Endodermal cell (in vitro differentiated cells): ENCODE measurements at regions not wholly inside any gene's neighbourhood (a gene's known extent, or its start where the extent isn't known, plus 50 kb on each side); places are given as distances from the start of the nearest gene placed in this dataset.
"Not testable (repeated sequence)": the region's sequence is repeated elsewhere in the genome, so short reads cannot be mapped to it uniquely, and the experiment has no call there.

Experiments
- DNase-seq: peaks from one replicate; pipeline ENCODE4 v3.0.0-alpha.2; 2017
- H3K27ac ChIP-seq: 2 replicates; pipeline ENCODE4 v1.5.1; 2013; ENCODE audit warnings: mild to moderate bottlenecking, low read depth, low read length, moderate library complexity
- H3K27me3 ChIP-seq: 2 replicates; pipeline ENCODE4 v1.6.1; 2013; ENCODE audit warnings: mild to moderate bottlenecking, low read length, moderate library complexity; ENCODE audit not compliant: insufficient read depth, control insufficient read depth, poor library complexity, severe bottlenecking
- H3K36me3 ChIP-seq: 2 replicates; pipeline ENCODE4 v1.7.0; 2013; ENCODE audit warnings: mild to moderate bottlenecking, low read length, moderate library complexity; ENCODE audit not compliant: control insufficient read depth, insufficient read depth
- H3K4me1 ChIP-seq: one replicate; pipeline ENCODE4 v1.7.0; 2013; ENCODE audit warnings: low read length; ENCODE audit not compliant: control insufficient read depth, insufficient read depth
- H3K4me3 ChIP-seq: 2 replicates; pipeline ENCODE4 v1.5.1; 2013; ENCODE audit warnings: mild to moderate bottlenecking, low read length, moderate library complexity
- H3K9ac ChIP-seq: 2 replicates; pipeline ENCODE4 v1.6.1; 2013; ENCODE audit warnings: mild to moderate bottlenecking, low read length, moderate library complexity; ENCODE audit not compliant: poor library complexity, severe bottlenecking; ENCODE audit errors: extremely low read depth
- H3K9me3 ChIP-seq: 2 replicates; pipeline ENCODE4 v1.6.1; 2013; ENCODE audit warnings: mild to moderate bottlenecking, low read length, moderate library complexity; ENCODE audit not compliant: control insufficient read depth
- H3K27ac Mint-ChIP-seq: 2 replicates; pipeline ENCODE4 v1.8.0; 2020; ENCODE audit warnings: mixed read lengths
- H3K27me3 Mint-ChIP-seq: 2 replicates; pipeline ENCODE4 v1.8.0; 2021; ENCODE audit warnings: mild to moderate bottlenecking, mixed read lengths; ENCODE audit not compliant: insufficient read depth
- H3K36me3 Mint-ChIP-seq: 2 replicates; pipeline ENCODE4 v1.8.0; 2020; ENCODE audit warnings: low read depth, mixed read lengths
- H3K4me1 Mint-ChIP-seq: 2 replicates; pipeline ENCODE4 v1.8.0; 2020; ENCODE audit warnings: mixed read lengths
- H3K4me3 Mint-ChIP-seq: 2 replicates; pipeline ENCODE4 v1.8.0; 2020; ENCODE audit warnings: mild to moderate bottlenecking, moderate library complexity, mixed read lengths
- H3K9me3 Mint-ChIP-seq: 2 replicates; pipeline ENCODE4 v1.8.0; 2020; ENCODE audit warnings: mild to moderate bottlenecking, mixed read lengths
- WGBS, 2 experiments: methylation state at CpG; one replicate each; pipeline versions ENCODE4 v1.1.5 to v1.1.7; 2013; ENCODE audit warnings: missing lambda C conversion rate in 2 of 2, mixed read lengths in 1 of 2; ENCODE audit not compliant: insufficient coverage in 1 of 2, insufficient read length in 1 of 2; 5-methylcytosine and 5-hydroxymethylcytosine counted together
- TF ChIP-seq, protein P1 (sequence below): fragments of 200-600 bp; sonication (generic); conservative IDR thresholded peaks from 2 replicates; pipeline ENCODE4 v1.5.0; 2021; ENCODE audit warnings: antibody characterized with exemption, mild to moderate bottlenecking

DNA sequence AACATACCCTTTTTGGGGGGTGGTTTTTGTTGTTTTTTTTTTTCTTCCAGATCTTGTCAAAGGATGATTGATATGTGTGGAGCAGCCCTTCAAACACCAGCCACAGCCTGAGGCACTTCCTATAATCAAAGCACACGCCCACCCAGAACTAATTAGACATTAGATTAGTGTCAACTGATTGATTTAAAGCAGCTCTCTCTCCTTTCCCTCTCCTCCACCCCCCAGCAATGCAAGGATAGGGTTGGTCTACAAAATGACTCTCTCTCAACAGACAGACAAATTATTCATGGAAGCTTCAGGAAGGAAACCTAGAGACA, 250.3 kb upstream of the SOX9 start:
- no peaks in the 10 kb centered on the region for H3K4me1 Mint-ChIP-seq
- WGBS, 2 experiments, result 89% methylated on average over 1 of the region's 1 CpG; no CpG with 5 or more reads in 1 of the 2 experiments
- no peak overlapping the region for H3K27ac Mint-ChIP-seq
- no peaks in the 10 kb centered on the region for H3K36me3 Mint-ChIP-seq
- Histone ChIP-seq H3K4me1 (no peaks in the 10 kb centered on the region), H3K27me3 (no peaks in the 10 kb centered on the region), H3K9ac (no peak overlapping the region), H3K27ac (peak overlapping the region; percentile 47), H3K4me3 (no peak overlapping the region), H3K9me3 (no peaks in the 10 kb centered on the region), H3K36me3 (no peaks in the 10 kb centered on the region)
- no peak overlapping the region for H3K4me3 Mint-ChIP-seq
- no peak for DNase-seq
- H3K9me3 Mint-ChIP-seq, result peaks cover 2% of the 10 kb centered on the region
- no peaks in the 10 kb centered on the region for H3K27me3 Mint-ChIP-seq
- TF ChIP-seq, protein P1, sequence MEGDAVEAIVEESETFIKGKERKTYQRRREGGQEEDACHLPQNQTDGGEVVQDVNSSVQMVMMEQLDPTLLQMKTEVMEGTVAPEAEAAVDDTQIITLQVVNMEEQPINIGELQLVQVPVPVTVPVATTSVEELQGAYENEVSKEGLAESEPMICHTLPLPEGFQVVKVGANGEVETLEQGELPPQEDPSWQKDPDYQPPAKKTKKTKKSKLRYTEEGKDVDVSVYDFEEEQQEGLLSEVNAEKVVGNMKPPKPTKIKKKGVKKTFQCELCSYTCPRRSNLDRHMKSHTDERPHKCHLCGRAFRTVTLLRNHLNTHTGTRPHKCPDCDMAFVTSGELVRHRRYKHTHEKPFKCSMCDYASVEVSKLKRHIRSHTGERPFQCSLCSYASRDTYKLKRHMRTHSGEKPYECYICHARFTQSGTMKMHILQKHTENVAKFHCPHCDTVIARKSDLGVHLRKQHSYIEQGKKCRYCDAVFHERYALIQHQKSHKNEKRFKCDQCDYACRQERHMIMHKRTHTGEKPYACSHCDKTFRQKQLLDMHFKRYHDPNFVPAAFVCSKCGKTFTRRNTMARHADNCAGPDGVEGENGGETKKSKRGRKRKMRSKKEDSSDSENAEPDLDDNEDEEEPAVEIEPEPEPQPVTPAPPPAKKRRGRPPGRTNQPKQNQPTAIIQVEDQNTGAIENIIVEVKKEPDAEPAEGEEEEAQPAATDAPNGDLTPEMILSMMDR, result no peak

GRCh38 chr17:71872843-71873485, 247.9 kb upstream of the SOX9 start:
- H3K27me3 ChIP-seq, result no peaks in the 10 kb centered on the region
- Mint-ChIP-seq H3K4me1 (no peaks in the 10 kb centered on the region), H3K27ac (no peak overlapping the region), H3K27me3 (no peaks in the 10 kb centered on the region), H3K36me3 (no peaks in the 10 kb centered on the region), H3K9me3 (peaks cover 2% of the 10 kb centered on the region), H3K4me3 (no peak overlapping the region)
- no peaks in the 10 kb centered on the region for H3K4me1 ChIP-seq
- no peak for DNase-seq
- no peak overlapping the region for H3K27ac ChIP-seq
- no peak overlapping the region for H3K4me3 ChIP-seq
- 93 to 96% methylated on average over 3 to 6 of the region's 6 CpGs for WGBS, 2 experiments
- H3K36me3 ChIP-seq, result no peaks in the 10 kb centered on the region
- H3K9ac ChIP-seq, result no peak overlapping the region
- TF ChIP-seq, protein P1, result no peak
- no peaks in the 10 kb centered on the region for H3K9me3 ChIP-seq

DNA sequence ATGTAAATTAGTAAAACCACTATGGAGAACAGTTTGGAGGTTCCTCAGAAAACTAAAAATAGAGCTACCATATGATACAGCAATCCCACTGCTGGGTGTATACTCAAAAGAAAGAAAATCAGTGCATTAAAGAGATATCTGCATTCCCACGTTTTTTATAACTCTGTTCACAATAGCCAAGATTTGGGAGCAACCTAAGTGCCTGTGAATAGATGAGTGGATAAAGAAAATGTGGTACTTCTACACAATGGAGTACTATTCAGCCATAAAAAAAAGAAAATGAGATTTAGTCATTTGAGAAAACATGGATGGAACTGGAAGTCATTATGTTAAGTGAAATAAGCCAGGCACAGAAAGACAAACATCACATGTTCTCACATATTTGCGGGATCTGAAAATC, 246.0 kb upstream of the SOX9 start:
- not testable (repeated sequence) for H3K9me3 ChIP-seq, H3K9me3 Mint-ChIP-seq, H3K27ac ChIP-seq, H3K4me3 ChIP-seq, H3K4me3 Mint-ChIP-seq, H3K4me1 ChIP-seq, H3K9ac ChIP-seq, H3K4me1 Mint-ChIP-seq, H3K36me3 ChIP-seq, H3K36me3 Mint-ChIP-seq, H3K27me3 ChIP-seq, H3K27ac Mint-ChIP-seq, H3K27me3 Mint-ChIP-seq, DNase-seq
- WGBS, 2 experiments, result 92 to 94% methylated on average over 2 of the region's 2 CpGs

DNA sequence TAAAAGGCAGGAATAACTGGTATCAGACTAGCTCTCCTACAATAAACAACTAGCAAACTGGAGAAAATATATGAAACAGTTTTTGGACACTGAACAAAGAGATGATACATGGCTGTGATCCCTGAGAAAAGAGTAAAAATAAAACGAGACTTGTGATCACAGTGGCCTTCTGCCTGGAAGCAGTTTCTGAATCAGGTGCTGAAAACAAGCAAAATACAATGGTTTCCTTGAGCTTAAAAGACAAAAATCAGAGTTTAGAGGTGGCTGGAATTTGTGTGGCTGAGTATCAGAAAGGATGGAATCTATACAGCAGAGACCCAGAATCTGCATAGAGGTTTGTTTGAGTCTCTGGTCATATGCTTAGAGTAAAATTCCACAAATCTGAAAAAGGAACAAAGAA, 242.5 kb upstream of the SOX9 start:
- H3K36me3 ChIP-seq, result no peaks in the 10 kb centered on the region
- H3K4me1 ChIP-seq, result no peaks in the 10 kb centered on the region
- WGBS, 2 experiments, result 70 to 85% methylated on average over 1 of the region's 1 CpG
- Mint-ChIP-seq H3K9me3 (peaks cover 2% of the 10 kb centered on the region), H3K27me3 (no peaks in the 10 kb centered on the region), H3K4me3 (no peak overlapping the region), H3K27ac (no peak overlapping the region), H3K4me1 (no peaks in the 10 kb centered on the region), H3K36me3 (no peaks in the 10 kb centered on the region)
- H3K27ac ChIP-seq, result no peak overlapping the region
- no peak overlapping the region for H3K4me3 ChIP-seq
- no peak for DNase-seq
- H3K9ac ChIP-seq, result no peak overlapping the region
- TF ChIP-seq, protein P1, result no peak
- no peaks in the 10 kb centered on the region for H3K27me3 ChIP-seq
- H3K9me3 ChIP-seq, result no peaks in the 10 kb centered on the region
